Right renal pelvis (tissue), 4 donors: ENCODE measurements at regions not wholly inside any gene's neighbourhood (a gene's known extent, or its start where the extent isn't known, plus 50 kb on each side); places are given as distances from the start of the nearest gene placed in this dataset.

Experiments
- DNase-seq, 4 donors: peaks; one replicate each; pipeline ENCODE4 v3.0.0-alpha.2; 2013; ENCODE audit warnings: low read depth in 4 of 4, low spot score in 3 of 4, missing footprints in 1 of 4

DNA sequence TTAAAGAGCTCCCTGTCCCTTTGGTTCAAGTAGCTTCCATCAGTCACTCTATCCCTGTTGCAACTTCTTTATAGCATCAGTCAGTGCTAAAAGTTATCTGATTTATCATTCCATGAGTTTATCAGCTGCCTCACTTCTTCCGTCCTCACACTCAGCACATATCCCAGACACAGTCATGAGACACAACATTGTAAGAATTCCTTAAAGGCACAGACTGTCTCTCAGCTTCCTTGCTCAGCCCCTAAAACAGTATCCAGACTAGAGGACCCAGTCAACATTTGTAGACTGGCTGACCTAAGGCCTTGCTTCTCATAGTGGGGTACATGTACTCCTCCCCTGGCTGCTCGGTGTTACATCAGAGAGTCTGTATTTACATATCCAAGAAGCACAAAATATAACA is 164.9 kb upstream of the ADGRL2 start:
- no peak for DNase-seq

DNA sequence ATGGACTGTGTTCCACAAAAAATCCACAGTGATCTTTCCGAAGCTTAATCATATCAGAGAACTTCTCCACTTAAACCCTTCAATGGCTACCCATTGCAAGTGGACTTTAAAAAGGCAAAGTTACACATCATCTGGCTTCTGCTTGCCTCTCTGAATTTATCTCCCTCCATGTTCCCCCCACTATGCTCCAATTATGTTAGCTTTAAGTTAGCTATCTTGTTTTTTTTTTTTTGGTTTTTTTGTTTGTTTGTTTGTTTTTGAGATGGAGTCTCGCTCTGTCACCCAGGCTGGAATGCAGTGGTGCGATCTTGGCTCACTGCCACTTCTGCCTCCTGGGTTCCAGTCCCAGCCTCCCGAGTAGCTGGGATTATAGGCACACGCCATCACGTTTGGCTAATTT is 166.4 kb upstream of the ADGRL2 start:
- no peak for DNase-seq

DNA sequence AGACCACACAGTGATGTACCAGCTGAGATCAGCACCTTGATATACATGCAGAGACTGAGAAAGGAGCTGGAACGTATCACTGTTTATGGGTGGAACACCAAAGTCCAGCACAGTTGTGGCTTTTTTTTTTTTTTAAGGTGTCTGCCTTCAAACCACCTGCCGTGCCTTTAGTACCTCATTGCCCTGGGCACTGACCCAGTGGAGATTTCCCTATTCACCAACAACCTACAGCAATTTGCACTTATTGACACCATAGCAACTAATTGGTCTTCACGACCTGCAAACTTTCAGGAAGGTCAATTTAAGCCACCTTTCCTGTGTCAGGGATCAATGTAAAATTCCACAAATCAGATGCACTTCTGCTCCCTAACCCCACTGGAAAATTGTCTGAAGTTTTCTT is 181.6 kb upstream of the ADGRL2 start:
- no peak for DNase-seq

DNA sequence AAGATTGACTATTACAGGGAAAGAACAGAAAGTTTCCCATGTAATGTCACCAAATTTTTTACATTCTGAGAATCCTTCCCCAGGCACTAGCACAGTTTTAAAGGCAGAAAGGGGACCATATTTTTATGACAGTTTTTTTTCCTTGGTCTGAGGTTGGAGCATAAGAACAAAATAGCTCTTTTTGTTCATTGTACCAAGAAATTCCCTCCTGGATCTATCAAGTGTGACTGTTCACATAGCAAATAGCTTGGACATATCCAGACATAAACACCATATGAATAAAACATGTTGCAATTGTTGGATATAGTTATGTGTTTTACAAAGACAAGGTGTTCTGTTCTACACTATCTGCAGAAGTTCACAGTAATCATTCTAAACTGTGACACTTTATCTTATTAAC is 182.4 kb upstream of the ADGRL2 start:
- no peak for DNase-seq

DNA sequence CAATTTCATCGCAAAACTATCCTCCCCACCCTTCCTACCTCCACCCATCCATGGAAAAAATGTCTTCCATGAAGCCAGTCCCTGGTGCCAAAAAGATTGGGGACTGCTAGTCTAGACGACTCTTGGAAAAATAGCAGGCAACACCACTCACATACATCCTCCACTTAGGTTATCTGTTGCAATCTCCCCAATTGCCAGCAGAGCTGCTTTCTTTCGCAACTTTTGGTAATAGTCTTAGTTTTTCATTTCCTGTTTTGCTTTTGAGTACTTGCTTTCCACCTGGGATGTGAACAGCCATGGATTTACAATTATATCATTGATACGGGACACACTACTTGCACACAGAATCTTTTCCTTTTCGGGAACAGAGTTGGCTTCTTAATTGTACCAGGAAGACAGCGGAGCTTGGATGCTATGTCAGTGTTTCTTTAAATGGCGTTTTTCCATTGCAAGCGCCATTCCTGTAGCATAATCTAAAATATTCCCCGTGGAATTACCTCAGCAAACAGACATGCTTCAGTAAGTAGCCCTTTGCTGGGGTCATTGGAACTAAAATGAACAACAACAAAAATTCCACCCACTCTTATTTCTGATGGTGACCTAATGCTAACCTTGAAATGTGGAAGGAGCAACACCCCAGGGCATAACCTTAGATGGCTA is 183.3 kb upstream of the ADGRL2 start:
- DNase-seq, result no peak

DNA sequence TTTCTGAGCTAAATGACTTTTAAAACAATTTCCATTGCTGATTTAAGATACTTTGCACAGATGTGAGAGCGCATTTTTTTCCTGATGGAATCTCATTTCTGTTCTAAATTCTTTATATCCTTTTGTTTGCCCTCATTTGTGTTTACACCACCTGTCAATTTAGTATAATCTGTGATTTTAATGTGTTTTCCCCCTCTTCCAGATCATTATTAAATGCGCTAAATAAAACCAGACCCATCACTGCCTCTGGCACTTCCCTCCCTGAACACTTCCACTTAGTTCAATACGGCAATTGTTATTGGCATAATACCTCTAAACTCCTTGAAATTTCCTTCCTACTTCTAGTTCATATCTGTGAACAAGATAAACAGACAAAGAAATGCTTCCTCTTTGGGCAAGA is 186.9 kb upstream of the ADGRL2 start:
- DNase-seq, result no peak

DNA sequence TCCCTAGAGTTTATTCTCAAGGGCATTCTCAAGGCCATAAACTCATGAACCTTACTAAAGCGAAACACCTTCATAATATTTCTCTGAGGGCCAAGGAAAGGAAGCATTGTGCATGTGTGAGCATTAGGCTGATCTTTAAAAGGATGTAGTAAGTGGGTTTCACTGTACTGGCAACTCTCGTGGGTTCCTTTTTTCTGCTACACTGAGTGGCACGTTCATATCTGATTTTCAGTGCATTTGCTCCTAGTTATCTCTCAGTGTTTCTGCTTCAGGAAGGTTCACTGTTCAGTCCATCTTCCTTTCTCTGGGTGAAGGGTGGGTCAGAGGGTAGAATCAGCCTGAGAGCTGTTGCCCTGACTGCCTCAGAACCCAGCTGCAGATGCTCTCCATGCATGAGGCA is 192.8 kb upstream of the ADGRL2 start:
- no peak for DNase-seq

DNA sequence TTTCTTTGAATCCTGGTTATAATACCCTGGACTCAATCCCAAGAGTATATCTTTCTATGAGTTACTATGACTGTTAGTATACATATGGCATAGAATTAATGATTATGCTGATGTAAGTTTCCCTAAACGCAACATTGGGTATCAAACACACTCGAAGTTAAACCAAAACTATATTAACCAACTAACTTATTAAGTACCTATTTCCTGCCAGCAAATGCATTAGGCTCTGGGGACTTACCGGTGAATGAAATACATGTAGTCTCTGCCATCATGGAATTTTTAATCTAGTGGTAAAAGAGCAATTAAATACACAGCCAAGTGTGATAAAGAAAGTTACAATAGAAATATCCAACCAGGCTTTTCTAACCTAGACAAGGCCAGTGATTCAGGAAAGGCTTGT is 193.6 kb upstream of the ADGRL2 start:
- DNase-seq, result no peak

DNA sequence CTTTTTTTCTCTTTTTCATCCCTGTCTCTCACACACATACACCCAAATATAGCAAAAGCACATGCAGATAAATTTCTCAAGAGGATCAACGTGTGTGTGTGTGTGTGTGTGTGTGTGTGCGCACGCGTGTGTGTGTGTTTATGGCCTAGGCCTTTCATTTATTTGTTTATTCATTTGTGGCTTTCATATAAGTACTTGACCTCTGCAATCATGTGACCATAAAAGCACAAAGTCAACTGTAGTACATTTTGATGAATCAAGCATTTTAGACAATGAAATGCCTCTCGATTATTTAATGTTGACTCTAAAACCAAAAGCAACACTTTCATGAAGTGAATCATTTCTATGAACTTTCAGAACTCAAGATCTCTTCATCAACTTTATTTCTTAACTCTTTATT is 194.1 kb upstream of the ADGRL2 start:
- DNase-seq, result no peak

DNA sequence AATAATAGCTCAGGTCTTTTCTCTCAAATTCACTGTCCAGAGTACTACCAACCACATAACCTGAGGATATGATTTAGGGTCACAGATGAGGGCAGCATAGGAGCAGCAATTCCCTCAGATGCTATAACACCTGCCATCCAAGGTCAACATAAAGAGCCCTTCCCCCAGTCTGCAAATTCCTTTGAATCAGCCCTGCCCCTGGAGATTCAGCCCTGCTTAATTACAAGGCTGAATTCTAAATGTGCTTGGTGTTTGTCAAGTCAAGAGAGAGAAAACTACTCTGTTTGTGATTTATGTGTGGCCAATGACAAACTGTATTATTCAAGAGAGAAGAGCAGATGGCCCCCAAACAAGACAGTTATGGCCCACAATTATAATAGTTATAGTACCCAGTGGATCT is 195.7 kb upstream of the ADGRL2 start:
- DNase-seq, result no peak

DNA sequence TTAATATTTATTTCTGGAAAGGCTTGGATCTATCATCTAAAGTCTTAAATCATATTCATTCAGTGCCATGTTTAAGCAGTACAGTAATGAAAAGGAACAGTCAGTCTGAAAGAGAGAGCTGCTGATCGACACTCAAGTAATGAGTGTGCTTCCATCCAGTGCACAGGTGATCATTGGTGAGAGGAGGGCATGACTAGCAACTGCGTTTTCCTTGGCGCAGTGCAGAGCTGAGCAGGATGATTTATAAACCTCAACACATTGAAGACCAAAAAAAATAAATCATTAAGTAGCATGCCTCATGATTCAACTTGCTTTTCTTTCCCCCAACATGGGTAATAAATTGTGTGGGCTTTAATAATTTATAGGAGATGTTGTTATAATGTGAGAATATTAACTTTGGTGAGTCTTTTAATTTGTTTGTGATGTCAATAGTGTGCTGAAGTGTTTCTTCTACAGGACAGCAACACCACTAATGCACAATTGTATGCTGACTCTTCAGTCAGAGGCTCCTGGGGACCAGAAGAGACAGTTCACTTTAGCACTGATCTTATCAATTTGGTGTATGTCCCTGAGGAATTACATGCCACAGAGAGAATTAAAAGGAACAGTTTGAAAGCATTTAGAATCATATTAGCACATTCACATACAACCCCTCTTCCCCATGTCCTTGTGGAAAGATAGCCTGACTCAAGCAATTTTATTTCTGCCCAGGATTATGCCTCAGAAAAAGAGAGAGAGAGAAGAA is 199.7 kb upstream of the ADGRL2 start:
- DNase-seq, result no peak

DNA sequence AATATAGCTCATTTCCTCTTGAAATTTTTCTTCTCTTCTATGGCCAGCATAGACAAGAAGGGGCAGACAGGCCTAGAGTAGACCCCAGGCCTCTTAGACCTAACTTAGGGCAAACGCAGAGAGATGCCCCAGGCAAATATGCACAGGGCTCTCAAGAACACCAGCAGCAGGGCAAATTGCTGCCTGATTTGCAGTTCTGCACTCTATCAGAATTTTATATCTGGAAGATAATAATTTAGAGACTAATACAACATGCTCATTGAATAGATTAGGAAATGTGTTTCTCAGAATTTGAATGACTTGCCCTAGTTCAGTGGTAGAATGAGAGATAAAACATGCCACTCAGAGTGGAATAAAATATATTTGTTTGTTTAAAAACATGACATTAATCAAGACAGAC is 200.4 kb upstream of the ADGRL2 start:
- DNase-seq, result no peak

DNA sequence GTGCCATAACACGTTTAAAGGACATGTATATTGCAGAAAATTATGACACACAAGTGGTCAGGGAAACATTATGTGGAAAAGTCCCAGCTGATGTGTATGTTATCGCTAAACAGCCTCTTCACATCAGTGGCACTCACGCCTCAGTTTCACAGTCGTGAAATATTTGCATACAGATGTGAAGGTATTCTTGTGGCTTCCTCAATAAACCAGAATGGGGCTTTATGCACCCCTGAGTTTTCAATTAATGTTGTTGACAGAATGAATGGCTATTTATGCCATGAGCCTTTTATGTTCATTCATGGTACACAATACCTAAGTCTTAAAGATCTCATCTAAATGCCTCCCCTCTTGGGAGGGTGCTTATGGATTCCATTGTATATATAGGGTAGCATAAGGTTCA is 202.1 kb upstream of the ADGRL2 start:
- DNase-seq, result no peak

DNA sequence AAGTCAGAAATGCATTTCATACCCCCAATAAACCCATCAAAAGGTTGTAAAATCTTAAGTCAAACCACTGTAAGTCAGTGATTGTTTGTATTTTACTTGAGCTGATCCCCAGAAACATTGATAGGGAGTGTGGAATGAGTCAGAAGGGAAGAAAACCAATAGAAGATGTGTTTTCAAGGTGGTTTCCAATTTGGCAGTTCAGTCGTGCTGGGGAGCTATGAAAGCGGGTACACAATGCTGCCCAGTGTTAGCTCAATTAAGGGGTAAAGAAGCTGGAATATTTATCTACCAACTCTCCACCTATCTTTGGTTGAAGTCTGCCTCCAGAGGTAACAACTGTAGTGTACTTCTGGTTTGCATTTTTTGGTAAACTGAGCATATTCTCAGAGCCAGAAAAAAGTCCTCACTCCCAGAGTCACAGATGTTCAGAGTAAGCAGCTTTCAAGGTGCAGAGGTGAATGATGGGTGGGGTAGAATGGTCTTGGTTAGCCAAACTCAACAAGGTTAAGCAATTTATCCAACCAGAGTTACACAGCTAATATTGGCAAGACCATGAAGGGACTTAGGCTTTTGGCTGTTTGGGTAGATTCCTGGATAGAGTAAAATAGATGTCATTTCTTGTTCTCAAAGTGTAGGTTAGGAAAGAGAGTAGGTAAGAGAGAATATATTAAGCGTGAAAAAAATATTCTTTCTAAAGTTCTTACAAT is 202.9 kb upstream of the ADGRL2 start:
- DNase-seq, result no peak

DNA sequence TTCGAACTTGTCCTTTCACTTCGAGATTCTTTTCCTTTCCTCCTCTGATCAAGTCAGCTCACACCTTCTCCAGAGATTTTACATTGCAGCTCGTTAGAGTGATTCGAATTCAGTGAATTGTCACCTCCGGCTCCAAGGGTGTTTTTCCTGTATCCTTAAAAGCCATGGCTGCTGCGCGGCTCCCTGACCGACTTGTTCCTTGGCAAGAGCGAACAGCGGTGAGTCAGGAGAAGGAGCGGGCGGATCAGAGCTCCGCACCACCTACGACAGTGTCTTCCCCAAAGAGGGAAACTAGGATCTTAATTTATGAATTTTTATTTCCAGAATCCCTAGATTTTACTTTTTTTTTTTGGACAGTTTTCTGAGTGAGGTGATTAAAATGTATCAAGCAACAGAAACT is 204.4 kb upstream of the ADGRL2 start:
- DNase-seq, result no peak

DNA sequence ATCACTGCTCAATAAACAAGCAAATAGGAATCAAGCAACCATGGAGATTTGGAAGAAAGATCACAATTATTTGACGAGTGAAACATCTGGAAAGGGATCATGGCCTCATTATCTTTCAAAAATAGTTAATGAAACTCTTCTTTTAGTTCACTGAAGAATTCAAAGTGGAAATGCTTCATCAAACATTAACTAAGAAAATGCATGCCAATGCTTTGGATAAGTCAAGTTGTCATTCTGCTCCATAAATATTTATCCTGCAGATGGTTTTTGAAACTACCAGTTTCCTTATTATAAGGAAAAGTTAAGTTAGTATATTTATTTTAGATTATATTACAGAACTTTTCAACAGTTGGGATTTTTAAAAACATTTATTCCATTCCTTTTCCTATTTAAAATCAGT is 206.5 kb upstream of the ADGRL2 start:
- DNase-seq, result no peak

DNA sequence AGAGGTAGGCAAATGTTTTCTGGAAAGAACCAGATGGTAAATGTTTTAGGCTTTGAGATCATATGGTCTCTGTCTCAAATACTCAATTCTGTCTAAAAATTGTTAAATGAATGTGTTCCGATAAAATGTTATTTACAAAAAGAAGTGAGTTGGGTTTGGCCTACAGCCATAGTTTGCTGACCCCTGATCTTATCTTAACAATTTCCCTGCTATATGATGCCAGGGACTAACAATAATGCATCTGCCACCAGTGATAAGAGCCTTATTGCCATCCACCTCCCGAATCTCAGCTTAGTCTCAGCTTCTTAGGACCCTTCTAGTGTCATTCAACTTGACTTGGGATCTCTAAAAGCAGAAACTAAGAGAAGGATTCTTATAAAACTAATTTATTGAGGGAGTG is 208.5 kb upstream of the ADGRL2 start:
- DNase-seq, result no peak

DNA sequence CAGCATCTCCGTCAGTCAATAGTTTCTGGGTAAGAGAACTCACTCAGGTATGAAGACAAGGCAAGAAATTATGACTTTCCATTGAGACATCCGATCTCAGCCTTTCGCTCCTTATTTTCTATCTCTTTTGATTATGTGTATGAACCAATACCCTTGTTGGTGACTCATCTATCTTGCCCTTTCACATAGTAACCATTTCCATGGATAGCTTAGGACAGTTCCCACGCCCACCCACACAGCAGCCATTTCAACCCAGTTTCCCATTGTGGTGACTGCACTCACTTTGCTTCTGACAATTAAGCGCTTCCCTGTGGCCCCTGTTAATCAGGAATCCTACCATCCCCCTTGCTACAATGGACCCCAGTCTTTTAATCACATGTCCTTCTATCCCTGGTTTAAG is 210.6 kb upstream of the ADGRL2 start:
- DNase-seq, result no peak

DNA sequence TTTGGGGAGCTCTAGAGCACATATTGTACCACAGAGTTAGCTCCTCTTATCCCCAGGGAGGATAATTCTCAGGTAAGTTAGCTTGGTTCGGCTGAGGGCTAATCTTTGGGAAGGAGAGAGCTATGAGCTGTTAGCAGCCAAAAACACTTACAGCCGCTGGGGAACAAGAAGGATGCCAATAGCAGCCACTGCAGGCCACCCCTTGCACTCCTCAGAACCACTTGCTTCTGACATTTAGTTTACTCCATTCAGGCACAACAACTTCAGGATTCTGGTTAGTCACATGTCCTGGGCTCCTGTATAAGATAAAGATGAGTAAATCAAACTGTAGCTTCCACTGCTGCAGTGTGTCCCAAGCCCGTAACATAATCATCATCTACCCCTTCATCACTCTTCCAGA is 212.6 kb upstream of the ADGRL2 start:
- no peak for DNase-seq

DNA sequence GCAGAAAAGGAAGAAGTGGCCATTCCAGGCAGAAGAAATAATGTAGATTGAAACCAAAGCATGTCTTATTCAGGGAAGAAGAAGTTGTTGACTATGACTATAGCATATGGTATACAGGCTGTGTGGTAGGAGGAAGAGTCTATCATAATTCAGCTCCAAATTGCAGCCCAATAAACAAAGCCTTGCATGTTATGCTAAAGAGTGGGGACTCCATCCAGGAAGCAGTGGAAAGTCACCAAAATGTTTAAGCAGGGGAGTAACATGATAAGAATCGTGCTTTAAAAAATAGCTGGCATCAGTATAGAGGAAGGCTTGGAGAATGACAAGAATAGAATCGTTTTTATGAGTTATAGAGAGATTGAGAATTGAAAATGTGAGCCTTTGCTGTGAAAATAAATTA is 213.3 kb upstream of the ADGRL2 start:
- DNase-seq, result no peak

DNA sequence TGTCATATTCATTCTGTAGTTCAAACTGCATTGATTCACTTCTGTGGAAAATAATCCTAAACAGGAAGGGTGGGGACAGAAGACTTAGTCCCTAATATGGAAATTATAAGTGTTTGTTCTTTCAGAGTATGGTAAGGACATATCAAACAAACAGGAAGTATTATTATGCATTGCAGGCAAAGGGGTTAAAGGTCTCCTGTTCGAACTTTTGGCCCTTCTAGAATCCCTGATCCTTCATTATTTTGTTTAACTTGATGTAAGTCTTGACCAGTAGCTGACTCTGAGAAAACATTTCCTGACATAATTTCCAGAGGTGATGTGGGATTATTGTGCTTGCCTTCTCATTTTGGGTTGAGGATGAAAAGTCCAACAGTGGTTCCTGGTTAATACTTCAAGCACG is 215.4 kb upstream of the ADGRL2 start:
- DNase-seq, result no peak

DNA sequence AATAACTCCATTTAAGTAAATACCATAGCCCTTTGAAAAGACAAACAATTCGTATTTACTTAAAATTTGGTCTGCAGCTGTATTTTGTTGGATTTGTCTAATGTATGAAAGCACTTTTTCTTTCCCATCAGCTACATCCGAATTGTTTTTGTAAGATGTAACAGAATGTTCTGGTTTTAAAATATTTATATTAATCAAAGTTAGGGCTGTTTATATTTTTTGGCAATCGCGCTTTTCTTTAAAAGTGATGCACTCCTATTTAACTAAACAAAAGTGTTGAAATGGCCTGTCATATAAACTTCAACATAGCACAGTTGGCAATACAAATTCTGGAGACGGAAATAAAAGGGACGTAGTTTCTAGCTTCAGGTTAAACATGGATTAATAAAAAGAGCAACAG is 216.3 kb upstream of the ADGRL2 start:
- DNase-seq, result no peak
